HG03439 (cell line): ENCODE measurements at regions not wholly inside any gene's neighbourhood (a gene's known extent, or its start where the extent isn't known, plus 50 kb on each side); places are given as distances from the start of the nearest gene placed in this dataset.
"Not testable (repeated sequence)": the region's sequence is repeated elsewhere in the genome, so short reads cannot be mapped to it uniquely, and the experiment has no call there.

Source experiments
- ATAC-seq: cut with Tn5 transposase; IDR thresholded peaks from one replicate; pipeline ENCODE4 v1.9.1; 2021; ENCODE audit warnings: mild to moderate bottlenecking, moderate library complexity; ENCODE audit not compliant: unreplicated experiment

DNA sequence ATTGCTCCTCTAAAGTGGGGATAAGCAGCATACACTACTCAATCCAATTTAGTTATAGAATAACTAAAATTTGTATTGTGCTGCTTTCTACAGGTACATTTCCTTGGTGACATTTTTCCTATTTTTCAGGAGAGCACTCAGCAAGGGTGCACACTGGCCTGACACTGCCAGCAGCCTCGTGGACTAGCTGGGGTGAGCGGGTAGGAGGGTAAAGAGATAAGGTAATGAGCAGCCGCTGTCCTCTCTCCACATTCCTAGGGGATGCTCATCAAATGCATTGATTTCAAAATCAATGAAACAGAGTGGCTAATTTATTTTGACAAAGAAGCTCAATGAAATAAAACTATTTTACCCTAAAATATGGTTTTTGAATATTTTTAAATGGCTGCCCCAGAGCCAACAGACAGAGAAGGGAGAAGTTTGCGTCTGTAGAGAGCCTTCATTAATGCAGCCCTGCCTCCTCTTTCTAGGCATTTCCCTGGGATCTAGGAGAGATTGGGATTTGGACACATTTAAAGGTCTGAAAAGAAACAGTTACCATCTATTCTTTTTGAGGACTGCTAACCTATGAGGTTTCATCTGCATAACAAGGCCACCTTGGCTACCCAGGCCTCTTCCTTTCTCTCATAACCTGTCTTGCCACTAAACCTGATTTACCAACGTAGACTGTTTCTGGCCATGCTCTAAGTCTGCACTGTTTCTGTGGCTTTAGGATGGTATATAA, 561.0 kb downstream of the IPMK start:
- ATAC-seq = no peak

DNA sequence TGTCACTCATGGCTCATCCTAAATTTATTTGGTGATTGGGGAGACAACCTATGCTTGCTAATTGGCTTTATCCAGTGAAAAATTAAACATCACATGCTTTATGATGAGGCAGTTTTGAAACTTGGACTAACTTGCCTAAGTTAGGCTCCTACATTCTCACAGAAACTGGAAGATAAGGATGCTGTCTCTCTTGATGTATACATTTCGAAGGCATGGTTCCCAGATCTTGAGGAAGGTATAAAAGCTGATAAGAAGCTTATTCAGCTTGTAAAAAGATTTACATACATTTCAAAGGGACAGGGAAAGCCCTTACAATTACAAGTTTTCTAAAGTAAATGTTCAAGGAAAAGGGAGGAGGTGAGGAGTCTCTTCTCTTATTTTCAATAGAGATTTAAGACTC, 561.7 kb downstream of the IPMK start:
- no peak for ATAC-seq

DNA sequence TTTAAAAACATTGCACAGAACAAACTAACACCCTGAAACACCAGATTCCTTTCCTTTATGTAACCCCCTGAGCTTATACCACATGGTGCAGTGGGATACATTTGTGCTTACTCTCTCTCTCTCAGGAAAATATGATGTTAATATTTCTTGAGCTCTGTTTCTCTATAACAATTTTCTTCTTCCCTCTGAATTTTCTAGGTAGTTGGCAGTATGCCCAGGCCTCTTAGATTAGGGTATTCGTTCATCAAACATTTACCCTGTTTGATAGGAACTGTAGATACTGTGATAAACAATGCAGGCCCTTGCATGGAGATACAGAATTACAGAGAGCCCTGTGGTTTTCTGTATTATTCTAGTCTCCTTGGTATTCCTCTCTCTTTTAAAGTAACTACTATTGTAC, 567.8 kb downstream of the IPMK start:
- ATAC-seq = no peak

DNA sequence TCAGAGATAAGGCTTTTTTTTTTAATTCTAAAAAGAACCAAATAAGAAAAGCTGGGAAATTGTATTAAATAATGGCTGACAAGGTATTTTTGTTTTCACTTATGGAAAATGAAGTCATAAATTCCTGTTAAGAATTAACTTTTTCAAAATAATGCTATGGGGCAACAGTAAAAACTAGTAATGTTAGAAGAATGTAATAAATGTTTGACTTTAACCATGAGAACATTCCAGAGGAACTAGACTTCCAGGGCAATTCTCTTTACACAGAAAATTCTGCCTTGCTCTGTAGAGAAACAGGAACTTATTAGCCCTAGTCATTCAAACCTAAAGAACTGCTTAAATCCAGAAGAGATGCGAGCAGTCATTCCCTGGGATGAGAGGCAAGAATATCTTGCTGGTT, 571.1 kb downstream of the IPMK start:
- no peak for ATAC-seq

DNA sequence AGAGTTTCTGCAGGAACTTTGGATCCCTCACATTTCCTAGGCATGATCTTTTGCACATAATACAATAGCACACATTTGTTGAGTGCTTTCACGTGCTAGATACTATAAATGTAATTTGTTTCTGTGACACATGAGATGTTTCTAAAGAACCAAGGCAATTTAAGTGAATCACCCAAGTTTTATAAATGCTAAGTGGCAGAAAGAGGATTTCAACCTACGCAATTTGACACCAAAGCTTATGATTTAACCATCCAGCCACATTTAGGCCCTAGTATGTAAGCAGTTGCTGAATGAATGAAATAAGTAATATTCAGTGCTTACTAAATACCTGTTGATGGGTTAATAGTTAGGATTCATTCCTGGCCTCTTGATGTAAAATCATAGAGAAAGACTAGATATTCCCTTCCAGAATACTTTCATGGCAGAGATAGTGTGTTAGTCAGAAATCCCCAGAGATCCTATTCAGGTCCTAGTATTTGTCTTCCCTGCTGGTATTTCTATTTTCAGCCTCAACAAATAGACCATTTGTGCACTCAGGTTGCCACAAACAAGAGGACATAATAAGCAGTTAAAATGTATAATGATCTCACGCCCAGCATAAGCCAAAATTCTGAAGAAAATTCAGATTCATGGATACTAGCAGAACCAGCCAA, 572.6 kb downstream of the IPMK start:
- ATAC-seq = no peak

DNA sequence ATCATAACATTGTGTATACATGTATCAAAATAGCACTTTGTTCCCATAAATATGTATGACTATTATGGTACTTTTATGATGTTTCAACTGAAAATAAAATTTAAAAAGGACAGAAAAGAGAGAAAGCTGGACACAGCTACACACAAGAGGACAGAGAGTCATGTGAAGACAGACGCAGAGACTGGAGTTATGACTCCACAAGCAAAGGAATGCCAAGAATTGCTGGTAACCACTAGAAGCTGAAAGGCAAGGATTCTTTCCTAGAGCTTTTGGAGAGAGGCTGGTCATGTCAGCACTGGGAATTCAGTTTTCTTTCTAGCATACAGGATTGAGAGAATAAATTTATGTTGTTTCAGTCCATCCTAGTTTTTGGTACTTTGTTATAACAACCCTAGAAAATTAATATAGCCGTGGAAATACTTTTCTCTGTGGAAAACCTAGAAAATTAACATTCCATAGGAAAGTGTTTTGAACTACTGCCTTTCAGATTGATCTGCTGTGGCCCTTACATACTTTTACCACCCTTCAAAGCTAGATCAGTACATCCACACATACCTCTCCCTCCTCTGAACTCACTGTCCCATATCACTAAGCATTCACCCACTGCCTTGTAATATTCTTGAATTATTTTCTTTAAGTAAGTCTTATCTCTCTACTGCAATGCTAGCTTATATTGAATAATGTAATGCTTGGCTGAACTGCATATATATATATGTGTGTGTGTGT, 575.3 kb downstream of the IPMK start:
- no peak for ATAC-seq

DNA sequence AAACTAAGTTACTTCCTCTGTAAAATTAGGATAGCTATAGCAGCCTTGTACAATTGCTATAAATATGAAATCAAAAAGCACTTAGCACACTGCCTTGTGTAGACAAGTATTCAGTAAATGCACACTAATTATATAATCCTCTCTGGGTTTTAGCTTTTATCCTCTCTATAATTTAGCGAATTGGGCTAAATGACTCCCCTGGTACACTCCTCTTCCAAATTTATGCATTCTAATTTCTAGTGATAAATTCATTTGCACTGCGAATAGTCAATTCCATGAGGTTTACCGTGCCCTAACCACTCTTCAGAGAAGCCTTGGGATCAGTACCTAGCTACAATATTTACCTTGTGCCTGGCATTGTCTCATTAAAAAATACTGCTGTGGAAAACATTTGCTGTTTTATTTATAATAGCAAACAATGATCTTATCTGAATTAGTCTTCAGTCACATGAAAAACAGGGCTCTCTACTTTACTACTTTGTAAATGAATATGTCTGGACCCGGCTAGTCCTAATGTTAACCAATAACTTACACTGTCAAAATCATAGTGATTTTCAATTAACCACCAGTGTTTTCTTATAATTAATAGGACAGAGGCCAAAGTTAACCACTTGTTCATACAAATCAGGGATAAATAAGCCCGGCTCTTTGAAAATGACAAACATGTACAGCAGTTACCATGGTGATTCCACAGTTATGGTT, 577.9 kb downstream of the IPMK start:
- ATAC-seq = no peak

DNA sequence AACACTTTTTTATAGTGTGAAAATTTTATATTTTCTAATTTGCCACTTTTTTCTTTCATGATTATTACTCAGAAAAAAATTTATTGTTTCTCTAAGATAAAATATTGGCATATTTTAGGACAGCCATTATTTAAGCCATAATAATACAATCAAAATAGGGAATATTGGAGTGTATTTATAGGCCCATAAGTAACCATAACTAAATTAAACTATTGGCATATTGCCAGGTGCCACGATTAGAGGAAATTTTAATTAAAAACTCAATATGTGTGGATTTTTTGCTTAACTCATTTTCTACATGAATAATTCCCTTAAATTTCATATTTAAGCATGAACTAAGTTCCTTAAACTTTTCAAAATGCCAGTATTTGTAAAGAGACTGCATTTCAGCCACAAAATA, 587.8 kb downstream of the IPMK start:
- ATAC-seq = no peak

DNA sequence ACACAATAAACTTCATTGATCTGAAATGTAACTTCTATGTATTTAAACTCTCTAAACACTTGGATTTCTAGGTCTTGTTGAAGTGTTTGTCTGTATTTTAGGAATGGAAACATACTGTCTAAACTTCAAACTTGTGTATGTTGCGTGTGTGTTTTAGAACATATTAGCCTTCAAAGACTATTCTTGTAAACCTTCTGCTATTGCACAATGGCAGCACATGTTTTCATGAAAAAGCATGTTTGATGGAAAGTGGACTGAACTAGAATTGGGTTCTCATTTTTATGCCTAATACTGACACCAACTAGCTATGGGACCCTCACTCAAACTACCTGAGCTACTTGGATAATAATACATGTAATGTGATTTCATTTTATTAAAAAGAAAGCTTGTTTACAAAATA, 592.6 kb downstream of the IPMK start:
- no peak for ATAC-seq

DNA sequence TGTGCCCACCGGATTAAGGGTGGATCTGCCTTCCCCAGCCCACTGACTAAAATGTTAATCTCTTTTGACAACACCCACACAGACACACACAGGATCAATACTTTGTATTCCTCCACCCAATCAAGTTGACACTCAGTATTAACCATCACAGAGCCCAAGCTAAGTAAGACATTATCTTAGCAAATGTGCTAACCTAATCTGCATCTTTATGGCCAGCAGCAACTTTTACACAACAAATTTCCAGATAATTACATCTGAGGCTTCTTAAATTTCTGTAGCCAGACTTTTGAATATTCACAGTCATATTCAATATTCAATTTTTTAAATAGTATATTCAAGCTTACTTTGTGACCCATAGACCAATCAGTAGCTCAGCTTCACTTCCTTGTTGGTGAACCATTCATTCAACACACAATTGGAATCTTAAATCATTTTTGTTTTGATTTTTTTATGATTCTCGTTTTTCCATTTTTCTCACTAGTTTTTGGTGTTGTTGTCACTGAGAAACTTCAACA, 594.2 kb downstream of the IPMK start:
- ATAC-seq = no peak

DNA sequence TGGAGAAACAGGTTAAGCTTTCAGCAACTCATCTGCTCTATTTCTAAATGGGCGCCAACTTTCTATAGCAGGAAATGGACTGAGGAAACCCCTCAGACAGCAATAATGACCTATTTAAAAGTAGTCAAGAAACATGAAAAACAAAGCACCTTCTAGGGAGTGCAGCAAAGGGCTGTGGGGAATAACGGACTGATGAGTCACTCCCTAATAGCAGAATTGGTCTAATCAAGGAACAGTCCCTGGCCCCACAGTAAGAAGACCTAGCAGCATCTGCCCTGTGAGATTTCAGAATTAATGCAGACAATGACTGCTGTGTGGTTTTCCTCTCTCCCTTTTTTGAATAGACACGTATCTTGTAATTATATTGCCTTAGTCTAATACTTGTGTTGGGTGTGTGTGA, 602.9 kb downstream of the IPMK start:
- no peak for ATAC-seq

DNA sequence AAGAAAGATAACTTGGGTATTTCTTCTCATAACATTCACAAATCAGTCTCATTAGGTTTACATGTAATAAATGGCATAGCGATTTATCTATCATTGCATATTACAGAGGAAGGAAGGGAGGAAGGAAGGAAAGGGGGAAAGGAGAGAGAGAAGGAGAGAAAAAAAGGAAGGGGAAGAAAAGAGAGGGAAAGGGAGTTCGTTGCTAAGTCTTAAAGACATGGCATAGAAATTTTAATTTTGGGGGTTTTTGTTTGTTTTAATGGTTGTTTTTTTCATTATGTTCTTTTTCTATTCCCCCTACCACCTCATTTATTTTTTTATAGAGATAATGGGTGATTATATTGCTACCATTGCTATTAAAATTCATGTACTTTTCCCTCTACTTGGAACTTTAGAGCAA, 604.3 kb downstream of the IPMK start:
- ATAC-seq = no peak

DNA sequence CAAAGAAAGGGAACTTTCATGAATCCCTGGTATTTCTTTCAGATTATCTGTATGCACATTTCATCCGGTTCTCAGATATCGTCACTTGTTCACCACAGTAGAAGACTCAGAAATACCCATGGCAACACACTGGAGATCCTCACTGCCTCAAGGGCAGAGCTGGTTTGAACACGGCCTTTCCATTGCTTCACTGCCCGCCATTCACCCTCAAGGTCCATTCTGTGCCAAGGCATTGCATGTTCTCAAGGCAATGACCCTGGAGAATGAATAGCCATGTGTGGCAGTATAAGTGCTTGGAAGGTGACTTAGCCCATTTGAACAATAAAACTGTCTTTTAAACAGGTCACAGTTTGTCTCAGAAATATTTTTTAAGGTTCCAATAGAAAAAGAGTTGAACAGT, 606.5 kb downstream of the IPMK start:
- ATAC-seq = no peak

DNA sequence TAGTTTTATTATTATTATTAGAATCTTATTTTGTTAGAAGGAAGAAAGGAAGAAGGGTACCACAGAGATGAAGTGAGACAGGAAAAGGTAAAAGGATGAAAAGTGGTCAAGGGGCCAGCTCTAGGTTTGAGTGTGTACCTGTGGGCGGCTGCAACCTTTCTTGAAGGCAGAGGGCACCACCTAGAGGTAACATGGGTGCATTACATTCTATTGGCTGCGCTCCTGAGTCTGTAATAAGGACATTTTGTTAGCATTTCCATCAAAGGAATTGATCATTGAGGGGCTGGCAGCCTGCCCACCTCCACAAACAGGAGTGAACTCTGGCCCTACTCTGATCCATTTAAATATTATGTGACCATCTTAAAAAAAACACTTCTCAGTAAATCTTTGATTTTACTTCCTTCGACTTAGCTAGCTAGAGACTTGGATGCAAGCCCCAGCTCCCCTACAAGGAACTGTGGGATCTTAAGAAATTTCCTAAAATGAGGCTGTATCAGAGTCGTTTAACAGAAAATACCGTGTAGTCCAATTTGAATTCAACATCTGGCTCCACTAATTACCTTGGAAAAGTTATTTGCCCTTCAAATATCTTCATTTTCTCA, 610.4 kb downstream of the IPMK start:
- ATAC-seq = peak; percentile 95

DNA sequence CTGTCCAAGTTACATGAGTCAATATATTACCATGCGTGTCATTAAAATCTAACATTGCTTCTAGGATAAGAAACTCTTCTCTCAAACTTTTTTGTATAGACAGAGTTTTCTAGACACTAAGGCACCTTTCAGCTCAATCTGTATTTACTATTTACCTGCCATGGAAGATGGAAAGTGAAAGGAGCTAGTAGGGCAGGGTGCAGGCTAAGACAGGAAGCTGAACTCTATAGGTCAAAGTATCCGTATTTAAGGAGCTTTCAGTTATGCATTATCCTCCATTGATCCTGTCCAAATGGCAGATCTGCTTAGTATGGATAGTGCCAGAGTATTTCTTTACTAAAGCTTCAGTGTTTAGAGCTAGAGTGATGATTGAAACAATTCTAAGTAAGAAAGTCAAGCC, 612.8 kb downstream of the IPMK start:
- ATAC-seq = no peak

DNA sequence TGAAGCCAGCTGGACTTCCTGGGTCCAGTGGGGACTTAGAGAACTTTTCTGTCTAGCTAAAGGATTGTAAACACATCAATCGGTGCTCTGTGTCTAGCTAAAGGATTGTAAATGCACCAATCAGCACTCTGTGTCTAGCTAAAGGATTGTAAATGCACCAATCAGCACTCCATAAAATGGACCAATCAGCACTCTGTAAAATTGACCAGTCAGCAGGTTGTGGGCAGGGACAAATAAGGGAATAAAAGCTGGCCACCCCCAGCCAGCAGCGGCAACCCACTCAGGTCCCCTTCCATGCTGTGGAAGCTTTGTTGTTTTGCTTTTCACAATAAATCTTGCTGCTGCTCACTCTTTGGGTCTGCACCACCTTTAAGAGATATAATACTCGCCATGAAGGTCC, 622.6 kb downstream of the IPMK start:
- not testable (repeated sequence) for ATAC-seq

DNA sequence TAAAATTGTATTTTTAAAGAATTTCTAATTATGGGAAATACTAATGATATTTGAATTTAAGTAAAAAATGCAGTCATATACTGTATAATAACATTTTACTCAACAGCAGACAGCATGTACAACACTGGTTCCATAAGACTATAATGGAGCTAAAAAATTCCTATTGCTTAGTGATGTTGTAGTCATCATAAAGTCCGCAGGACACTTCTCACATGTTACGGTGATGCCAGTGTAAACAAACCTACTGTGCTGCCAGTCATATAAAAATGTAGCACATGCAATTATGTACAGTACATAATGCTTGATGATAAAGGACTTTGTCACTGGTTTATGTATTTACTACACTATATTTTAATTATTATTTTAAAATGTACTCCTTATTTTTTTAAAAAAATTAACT, 629.3 kb downstream of the IPMK start:
- no peak for ATAC-seq

DNA sequence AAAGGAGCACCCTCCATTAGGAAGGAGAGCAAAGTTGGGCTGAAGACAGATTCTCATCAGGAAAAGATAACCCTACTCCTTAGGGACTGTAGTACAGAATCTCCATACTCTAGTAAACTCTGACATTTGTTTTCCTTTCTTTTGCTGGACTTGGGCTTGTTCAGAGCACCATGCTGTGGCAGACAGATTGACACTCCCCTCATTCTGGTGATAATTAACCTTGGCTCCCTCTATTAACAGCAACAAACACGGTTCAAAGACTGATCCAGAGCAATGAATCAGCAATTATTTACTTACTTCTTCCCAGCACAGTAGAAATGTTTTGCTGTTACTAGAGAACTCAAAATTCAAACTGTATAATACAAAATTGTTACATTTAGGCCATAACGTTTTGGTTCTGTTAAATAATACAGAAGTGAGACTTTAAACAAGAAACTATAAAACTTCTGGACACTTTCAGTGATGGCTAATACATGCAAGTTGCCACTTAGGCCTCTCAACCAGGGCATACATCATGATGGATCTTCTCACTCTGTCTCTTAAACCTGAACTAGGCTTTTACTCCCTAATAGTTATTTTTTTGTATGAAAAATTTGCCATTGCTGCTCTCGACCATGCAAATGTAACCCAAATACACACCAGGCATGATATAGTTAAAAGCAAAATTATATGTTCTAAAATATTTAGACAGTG, 639.0 kb downstream of the IPMK start:
- ATAC-seq = no peak

DNA sequence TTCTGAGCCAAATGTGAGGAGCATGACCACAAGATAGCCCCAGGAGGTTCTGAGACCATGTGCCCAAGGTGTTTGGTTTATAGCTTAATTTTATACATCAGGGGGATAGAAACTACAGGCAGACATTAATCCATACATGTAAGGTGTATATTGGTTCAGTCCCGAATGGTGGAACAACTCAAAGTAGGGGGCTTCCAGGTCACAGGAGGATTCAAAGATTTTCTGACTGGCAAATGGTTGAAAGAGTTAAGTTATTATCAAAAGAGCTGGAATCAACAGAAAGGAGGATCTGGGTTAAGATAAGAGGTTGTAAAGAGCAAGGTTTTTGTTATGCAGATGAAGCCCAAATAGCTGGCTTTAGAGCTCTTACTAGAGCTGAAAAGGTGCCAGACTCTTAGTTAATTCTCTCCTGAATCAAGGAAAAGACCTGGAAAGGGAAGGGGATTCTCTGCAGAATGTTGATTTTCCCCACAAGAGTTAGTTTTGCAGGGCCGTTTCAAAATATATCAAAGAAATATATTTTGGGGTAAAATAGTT, 640.0 kb downstream of the IPMK start:
- ATAC-seq = no peak
